ENCODE measurements at regions not wholly inside any gene's neighbourhood (a gene's known extent, or its start where the extent isn't known, plus 50 kb on each side); places are given as distances from the start of the nearest gene placed in this dataset.
A peak's percentile ranks its signal among the peaks of the same experiment; 100 is the strongest.

DNA sequence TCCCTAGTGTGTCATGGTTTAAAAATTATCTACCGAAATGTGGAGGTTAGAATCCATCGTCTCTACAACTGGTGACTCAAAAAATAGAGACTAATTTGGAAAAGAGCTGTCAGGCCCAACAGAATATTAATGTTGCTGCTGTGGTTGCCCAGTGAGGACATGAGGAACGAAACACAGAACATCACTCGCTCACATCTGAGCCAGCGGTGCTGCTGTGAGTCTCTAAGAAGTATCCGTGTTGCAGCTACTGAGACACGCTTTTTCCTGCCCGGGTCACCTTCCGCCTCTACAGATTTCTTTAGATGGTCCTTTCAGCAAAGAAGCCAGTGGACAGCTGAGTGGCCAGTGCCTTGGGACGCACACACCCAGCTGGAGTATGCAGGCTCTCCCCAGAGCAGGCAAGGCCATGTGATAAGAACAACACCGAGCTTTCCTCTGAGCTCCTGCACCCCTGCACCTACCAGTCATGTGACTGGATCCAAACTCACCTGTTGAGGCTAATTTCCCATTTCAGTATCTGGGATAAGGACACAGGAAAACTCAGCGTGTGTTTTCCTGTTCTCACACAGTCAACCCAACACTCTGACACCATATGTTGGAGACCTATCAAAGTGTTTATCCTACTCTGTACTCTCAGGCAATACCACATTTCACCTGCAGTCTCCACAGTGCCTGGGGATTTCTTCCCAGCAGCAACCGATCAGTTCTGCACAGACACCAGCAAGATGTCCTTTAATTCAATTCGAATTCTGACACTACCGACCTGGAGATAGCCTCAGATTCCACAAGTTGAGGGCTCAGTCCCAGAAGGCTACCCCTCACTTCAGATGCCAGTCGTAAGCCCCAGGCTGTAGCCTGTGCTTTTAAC, 119.0 kb upstream of the RPS6KA2 start:
- DNase-seq (ENCODE audit: low spot score in 2 of 2, unreplicated experiment in 2 of 2) = no peak
- H3K4me1 Mint-ChIP-seq = peaks cover 22% of the 10 kb centered on the region
- peaks cover 2% of the 10 kb centered on the region for H3K27me3 Mint-ChIP-seq (ENCODE audit: low read depth)
- no peak overlapping the region for H3K27ac Mint-ChIP-seq
- H3K36me3 Mint-ChIP-seq = no peaks in the 10 kb centered on the region
- TF ChIP-seq, protein P1, sequence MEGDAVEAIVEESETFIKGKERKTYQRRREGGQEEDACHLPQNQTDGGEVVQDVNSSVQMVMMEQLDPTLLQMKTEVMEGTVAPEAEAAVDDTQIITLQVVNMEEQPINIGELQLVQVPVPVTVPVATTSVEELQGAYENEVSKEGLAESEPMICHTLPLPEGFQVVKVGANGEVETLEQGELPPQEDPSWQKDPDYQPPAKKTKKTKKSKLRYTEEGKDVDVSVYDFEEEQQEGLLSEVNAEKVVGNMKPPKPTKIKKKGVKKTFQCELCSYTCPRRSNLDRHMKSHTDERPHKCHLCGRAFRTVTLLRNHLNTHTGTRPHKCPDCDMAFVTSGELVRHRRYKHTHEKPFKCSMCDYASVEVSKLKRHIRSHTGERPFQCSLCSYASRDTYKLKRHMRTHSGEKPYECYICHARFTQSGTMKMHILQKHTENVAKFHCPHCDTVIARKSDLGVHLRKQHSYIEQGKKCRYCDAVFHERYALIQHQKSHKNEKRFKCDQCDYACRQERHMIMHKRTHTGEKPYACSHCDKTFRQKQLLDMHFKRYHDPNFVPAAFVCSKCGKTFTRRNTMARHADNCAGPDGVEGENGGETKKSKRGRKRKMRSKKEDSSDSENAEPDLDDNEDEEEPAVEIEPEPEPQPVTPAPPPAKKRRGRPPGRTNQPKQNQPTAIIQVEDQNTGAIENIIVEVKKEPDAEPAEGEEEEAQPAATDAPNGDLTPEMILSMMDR (IDR thresholded peaks at IDR 0.05; ENCODE audit: unreplicated experiment) = no peak
- no peaks in the 10 kb centered on the region for H3K9me3 Mint-ChIP-seq
- H3K4me3 Mint-ChIP-seq = no peak overlapping the region

GRCh38 chr6:166744223-166745134, 117.4 kb upstream of the RPS6KA2 start:
- Mint-ChIP-seq H3K4me3 (no peak overlapping the region), H3K9me3 (no peaks in the 10 kb centered on the region), H3K27me3 (ENCODE audit: low read depth) (peaks cover 2% of the 10 kb centered on the region), H3K36me3 (no peaks in the 10 kb centered on the region), H3K27ac (peak overlapping the region; percentile 92), H3K4me1 (peaks cover 15% of the 10 kb centered on the region)
- TF ChIP-seq, protein P1 (IDR thresholded peaks at IDR 0.05; ENCODE audit: unreplicated experiment) = no peak
- no peak for DNase-seq (ENCODE audit: low spot score in 2 of 2, unreplicated experiment in 2 of 2)

GRCh38 chr6:166743406-166744222, 116.6 kb upstream of the RPS6KA2 start:
- TF ChIP-seq, protein P1 (IDR thresholded peaks at IDR 0.05; ENCODE audit: unreplicated experiment) = no peak
- H3K27me3 Mint-ChIP-seq (ENCODE audit: low read depth) = peaks cover 2% of the 10 kb centered on the region
- no peak for DNase-seq (ENCODE audit: low spot score in 2 of 2, unreplicated experiment in 2 of 2)
- H3K4me1 Mint-ChIP-seq = peaks cover 22% of the 10 kb centered on the region
- no peaks in the 10 kb centered on the region for H3K36me3 Mint-ChIP-seq
- H3K4me3 Mint-ChIP-seq = no peak overlapping the region
- H3K9me3 Mint-ChIP-seq = no peaks in the 10 kb centered on the region
- H3K27ac Mint-ChIP-seq = peak overlapping the region; percentile 92

GRCh38 chr6:166742981-166743380, 115.9 kb upstream of the RPS6KA2 start:
- no peak for DNase-seq (ENCODE audit: low spot score in 2 of 2, unreplicated experiment in 2 of 2)
- Mint-ChIP-seq H3K27ac (peak overlapping the region; percentile 92), H3K4me1 (peaks cover 25% of the 10 kb centered on the region), H3K4me3 (no peak overlapping the region), H3K27me3 (ENCODE audit: low read depth) (peaks cover 2% of the 10 kb centered on the region), H3K36me3 (no peaks in the 10 kb centered on the region), H3K9me3 (no peaks in the 10 kb centered on the region)
- TF ChIP-seq, protein P1 (IDR thresholded peaks at IDR 0.05; ENCODE audit: unreplicated experiment) = no peak

DNA sequence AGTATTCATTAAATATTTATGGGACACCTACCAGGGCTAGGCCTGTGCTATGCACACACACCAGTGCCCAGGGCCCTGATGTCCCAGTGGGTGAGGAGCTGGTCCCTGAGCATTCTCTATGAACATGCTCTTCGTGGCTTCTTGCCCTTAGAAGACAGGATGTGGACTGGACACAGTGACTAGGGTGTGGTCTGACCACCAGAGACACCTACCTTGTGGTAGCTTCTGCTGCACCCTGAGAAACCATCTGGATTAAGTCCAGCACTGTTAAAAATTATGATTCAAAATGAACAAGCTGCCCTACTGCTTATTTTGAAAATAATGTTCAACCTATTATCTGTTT, 112.9 kb upstream of the RPS6KA2 start:
- Mint-ChIP-seq H3K36me3 (no peaks in the 10 kb centered on the region), H3K9me3 (no peaks in the 10 kb centered on the region), H3K4me1 (peaks cover 30% of the 10 kb centered on the region), H3K27ac (no peak overlapping the region), H3K27me3 (ENCODE audit: low read depth) (no peaks in the 10 kb centered on the region), H3K4me3 (no peak overlapping the region)
- no peak for DNase-seq (ENCODE audit: low spot score in 2 of 2, unreplicated experiment in 2 of 2)
- TF ChIP-seq, protein P1 (IDR thresholded peaks at IDR 0.05; ENCODE audit: unreplicated experiment) = no peak

Measured in mesothelial cell of epicardium (in vitro differentiated cells).